ENCODE measurements at regions not wholly inside any gene's neighbourhood (a gene's known extent, or its start where the extent isn't known, plus 50 kb on each side); places are given as distances from the start of the nearest gene placed in this dataset.

DNA sequence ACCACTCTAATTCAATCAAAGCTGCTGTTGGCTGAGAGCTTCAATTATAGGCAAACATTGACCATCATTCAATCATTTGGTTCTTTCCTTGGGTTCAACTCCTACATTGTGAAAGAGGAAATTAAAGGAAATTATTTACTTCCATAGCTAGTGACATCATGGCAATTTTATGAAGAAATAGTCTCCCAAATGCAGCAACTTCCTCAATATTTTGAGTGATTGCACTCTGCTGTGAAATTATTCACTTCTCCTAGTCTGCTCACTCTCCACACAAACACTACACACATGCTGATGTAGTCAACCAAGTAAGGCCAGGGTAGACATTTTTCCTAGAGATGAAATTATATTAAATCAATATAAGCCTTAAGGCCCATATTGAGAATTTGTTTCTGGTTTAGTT is 86.7 kb upstream of the NCKAP5 start:
- no peak overlapping the region for H3K27ac ChIP-seq
- TF ChIP-seq ZFX (IDR thresholded peaks at IDR 0.05; ENCODE audit: borderline replicate concordance): no peak
- TF ChIP-seq, protein P1, sequence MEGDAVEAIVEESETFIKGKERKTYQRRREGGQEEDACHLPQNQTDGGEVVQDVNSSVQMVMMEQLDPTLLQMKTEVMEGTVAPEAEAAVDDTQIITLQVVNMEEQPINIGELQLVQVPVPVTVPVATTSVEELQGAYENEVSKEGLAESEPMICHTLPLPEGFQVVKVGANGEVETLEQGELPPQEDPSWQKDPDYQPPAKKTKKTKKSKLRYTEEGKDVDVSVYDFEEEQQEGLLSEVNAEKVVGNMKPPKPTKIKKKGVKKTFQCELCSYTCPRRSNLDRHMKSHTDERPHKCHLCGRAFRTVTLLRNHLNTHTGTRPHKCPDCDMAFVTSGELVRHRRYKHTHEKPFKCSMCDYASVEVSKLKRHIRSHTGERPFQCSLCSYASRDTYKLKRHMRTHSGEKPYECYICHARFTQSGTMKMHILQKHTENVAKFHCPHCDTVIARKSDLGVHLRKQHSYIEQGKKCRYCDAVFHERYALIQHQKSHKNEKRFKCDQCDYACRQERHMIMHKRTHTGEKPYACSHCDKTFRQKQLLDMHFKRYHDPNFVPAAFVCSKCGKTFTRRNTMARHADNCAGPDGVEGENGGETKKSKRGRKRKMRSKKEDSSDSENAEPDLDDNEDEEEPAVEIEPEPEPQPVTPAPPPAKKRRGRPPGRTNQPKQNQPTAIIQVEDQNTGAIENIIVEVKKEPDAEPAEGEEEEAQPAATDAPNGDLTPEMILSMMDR (IDR thresholded peaks at IDR 0.05): no peak

DNA sequence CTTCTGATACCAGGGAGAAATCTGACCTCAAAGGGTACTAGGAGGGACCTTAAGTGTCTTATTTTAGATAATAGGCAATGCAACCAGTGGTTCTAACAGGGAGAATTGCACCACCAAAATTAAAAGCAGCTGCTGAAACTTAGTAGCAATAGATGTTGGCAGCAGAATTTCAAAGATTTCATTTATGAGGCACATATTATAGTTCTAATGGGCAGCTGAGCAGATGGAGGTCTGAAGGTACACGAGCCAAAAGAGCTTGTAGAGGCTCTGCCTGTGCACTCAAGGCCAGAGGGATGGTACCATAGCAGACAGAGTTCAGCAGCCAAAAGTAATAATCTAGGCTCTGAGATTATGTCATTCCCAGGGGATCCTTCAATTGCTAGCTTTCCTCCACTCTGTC is 87.3 kb upstream of the NCKAP5 start:
- TF ChIP-seq ZFX (IDR thresholded peaks at IDR 0.05; ENCODE audit: borderline replicate concordance): no peak
- TF ChIP-seq, protein P1 (IDR thresholded peaks at IDR 0.05): no peak
- H3K27ac ChIP-seq: no peak overlapping the region

DNA sequence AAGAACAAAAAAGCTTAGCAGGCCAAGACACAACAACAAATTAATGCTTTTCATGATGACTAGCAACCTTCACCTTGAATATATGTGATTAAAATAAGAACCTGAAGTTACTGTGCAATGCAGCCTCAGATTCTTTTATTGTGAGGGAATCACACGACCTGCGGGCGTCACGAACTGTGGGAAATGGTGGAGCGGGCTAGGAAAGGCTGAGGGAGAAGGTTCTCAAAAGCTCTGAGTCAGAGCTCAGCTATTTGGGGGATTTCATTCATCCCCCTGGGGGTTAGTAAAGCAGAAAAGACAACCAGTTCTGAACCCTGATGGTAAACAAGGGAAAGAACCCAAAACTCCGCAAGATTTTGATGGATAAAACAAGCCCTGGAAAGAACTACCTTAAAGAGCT is 89.3 kb upstream of the NCKAP5 start:
- TF ChIP-seq ZFX (IDR thresholded peaks at IDR 0.05; ENCODE audit: borderline replicate concordance): no peak
- TF ChIP-seq, protein P1 (IDR thresholded peaks at IDR 0.05): no peak
- no peak overlapping the region for H3K27ac ChIP-seq

DNA sequence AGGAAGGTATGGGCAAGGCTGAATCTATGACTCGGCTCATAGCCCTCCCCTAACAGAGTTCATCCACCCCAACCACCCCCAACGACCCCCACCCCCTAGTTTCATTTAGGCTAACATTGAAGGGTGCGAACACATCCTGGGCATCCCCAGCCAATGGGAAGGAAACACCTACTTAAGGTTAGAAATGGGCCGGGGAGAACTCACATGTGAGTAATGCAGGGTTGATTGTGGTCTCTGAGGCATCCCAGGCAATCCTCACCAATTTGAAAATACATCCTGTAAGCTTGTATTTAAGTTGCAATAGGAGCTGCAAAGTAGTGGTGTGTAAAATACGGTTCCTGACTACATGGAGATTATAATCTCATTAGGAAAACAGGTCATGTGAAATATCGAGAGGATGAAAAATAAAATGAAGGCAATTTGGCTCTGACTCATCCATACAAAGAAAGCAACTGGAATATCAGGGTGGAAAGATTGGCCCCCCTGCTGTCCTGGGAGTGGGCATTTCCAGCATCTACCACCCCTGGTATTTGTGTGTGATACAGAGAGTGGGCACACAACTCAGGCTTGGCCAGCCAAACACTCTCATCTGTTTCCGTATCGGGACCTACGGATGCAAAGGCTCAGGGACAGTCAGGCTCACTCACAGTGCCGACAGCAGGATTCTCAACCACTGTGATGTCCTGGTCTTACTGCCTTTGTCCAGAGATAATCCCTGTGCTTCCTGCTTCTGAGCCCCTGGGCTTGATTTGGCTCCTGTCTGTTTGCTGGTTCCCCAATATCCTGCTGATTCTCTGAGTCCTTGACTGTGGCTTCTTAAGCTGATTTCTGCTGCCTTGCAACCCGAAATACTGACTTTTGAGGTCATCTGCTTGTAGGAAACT is 90.0 kb upstream of the NCKAP5 start:
- H3K27ac ChIP-seq: no peak overlapping the region
- TF ChIP-seq, protein P1 (IDR thresholded peaks at IDR 0.05): no peak
- no peak for TF ChIP-seq ZFX (IDR thresholded peaks at IDR 0.05; ENCODE audit: borderline replicate concordance)

DNA sequence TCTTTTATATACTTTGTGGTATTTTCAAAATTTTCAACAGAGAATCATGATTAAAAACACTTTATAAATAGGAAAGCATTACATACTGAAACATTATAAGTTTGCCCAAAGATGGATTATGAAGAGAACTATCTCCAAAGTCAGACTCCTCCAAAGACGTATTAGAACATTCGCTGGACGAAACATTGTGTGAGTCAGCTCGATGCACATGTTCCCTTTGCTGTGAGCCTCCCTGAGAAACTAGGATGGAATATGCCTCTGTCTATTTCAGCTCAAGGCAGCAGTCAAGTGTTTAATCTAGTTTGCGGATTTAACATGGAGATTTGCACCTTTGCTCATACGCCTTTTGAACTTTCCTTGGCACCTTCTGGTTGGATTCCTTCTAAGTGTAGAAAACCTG is 92.2 kb upstream of the NCKAP5 start:
- TF ChIP-seq ZFX (IDR thresholded peaks at IDR 0.05; ENCODE audit: borderline replicate concordance): no peak
- TF ChIP-seq, protein P1 (IDR thresholded peaks at IDR 0.05): no peak
- no peak overlapping the region for H3K27ac ChIP-seq

DNA sequence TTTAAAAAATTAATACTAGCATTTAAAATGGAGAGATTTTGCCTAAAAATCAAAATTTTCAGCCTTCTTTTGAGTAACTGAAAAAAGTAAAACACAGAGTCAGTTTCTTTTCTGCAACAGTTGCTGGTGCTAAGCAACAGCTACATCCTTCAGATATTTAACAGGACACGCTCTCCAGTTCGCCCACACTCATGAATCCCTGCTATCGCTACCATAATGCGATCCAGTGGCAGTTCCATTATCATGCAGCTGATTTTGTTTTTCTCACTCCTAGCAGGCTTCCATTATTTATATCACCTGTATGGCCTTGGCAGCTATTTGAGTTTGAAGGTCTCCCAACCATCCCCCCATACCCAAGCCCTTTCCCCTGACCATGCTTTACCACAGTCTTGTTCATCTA is 93.1 kb upstream of the NCKAP5 start:
- TF ChIP-seq ZFX (IDR thresholded peaks at IDR 0.05; ENCODE audit: borderline replicate concordance): no peak
- TF ChIP-seq, protein P1 (IDR thresholded peaks at IDR 0.05): no peak
- no peak overlapping the region for H3K27ac ChIP-seq

DNA sequence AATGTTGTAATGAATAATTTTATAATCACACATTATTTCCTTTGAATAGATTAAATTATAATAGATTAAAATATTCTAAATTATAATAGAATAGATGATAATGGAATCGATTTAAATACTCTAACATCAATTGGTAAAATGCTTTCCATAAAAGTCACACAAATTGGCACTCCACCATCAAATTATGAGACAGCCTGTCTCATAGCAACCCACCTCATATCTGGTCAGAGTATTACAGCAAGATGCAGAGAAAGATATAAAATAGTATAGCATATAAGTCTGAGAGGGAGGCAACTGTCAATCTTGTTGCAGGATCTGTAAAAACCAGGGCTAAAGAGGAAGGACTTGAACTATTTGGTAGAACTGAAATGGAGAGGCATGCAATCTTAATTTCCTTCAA is 98.4 kb upstream of the NCKAP5 start:
- H3K27ac ChIP-seq: no peak overlapping the region
- TF ChIP-seq ZFX (IDR thresholded peaks at IDR 0.05; ENCODE audit: borderline replicate concordance): no peak
- TF ChIP-seq, protein P1 (IDR thresholded peaks at IDR 0.05): no peak

Data from 22Rv1 (cell line).